ENCODE measurements at regions not wholly inside any gene's neighbourhood (a gene's known extent, or its start where the extent isn't known, plus 50 kb on each side); places are given as distances from the start of the nearest gene placed in this dataset.
"Not testable (repeated sequence)": the region's sequence is repeated elsewhere in the genome, so short reads cannot be mapped to it uniquely, and the experiment has no call there.

DNA sequence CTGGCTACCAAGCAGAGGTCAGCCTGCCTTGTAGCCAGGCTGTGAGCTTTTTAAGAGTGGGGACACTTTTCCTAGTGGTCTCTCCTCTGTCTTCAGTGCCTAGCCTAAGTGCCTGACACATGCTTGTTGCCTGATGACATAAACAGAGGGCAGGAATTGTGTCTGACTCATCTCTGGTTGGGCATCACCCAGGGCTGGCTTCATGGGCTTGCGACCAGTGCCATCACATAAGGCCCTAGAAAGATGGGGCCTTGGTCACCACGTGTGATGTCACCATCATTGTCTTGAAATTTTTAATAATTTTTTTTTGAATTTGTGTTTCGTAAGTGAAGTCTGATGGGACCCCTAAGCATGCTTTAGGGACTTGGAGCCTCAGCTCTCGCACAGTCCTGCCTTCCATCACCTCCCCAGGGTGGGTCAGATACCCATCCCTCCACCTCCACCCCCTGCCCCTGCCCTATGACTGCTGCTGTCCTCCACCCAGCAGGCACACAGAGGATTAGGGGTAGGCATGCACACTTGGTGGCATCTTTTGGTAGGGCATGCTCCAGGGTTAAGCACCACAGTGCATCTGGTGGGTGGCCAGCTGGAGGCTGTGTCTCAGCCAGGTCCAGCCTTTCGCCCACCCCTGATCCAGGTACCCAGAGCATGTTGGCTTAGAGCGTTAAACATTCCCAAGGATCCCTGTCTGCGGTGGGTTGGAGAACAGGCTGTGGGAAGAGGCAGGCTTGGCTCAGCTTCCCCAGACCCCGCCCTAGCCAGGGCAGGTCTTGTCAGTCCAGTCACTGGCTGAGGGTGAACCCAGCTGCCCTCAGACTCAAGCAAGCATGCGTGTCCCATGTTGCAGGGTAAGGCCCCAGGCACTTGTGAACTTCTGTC, 80.1 kb upstream of the SH3PXD2B start:
- Mint-ChIP-seq H3K9me3 (no peaks in the 10 kb centered on the region), H3K27ac (no peak overlapping the region), H3K4me1 (ENCODE audit: low read depth in 2 of 2) (peaks cover 0 to 4% of the 10 kb centered on the region in 2 donors), H3K4me3 (no peak overlapping the region), H3K36me3 (no peaks in the 10 kb centered on the region), H3K27me3 (peaks cover 2 to 7% of the 10 kb centered on the region in 2 donors)
- ATAC-seq (peak; percentile 25 to 38), DNase-seq (ENCODE audit: low spot score) (no peak)

DNA sequence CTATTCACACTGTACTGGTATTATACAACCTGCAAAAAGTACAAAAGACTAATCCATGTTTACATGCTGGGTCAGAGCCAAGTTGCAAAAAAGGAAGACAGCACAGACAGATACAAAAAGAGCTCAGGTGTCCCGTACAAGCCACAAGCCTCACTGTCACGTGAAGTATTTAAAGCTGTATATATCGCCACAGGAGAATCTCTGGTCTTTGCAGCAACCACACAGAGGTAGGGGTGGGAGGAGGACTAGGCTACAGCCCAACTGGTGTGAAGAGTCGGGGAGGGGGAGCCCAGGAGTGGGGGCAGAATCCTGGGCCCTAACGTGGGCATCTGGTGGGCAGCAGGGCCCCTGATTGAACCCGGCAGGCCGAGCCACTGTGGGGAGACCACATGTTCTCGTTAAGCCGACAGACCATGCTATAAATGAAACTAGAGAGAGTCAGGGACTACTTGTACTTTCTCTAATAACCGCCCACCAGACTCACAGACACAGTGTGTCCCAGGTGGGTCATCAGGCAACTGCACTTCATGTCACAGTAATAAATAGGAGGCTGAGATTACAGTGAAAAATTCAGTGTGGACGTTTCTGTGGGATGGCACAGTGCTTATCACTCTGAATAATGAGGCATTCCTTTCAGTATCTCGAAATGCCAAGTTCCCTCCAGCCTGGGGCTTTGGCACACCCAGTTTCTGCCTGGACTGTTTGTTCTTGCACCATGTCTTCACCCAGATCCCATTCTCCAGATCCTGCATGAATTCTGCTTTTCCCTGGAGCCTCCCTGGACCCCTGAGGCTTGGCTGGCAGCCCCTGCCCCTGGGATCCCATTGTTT, 79.3 kb upstream of the SH3PXD2B start:
- Mint-ChIP-seq H3K9me3 (no peaks in the 10 kb centered on the region), H3K4me1 (ENCODE audit: low read depth in 2 of 2) (peaks cover 0 to 4% of the 10 kb centered on the region in 2 donors), H3K4me3 (no peak overlapping the region), H3K27me3 (peaks cover 10 to 11% of the 10 kb centered on the region in 2 donors), H3K27ac (no peak overlapping the region), H3K36me3 (no peaks in the 10 kb centered on the region)
- ATAC-seq (peak in 1 of 2 donors; percentile 22), DNase-seq (ENCODE audit: low spot score) (no peak)

DNA sequence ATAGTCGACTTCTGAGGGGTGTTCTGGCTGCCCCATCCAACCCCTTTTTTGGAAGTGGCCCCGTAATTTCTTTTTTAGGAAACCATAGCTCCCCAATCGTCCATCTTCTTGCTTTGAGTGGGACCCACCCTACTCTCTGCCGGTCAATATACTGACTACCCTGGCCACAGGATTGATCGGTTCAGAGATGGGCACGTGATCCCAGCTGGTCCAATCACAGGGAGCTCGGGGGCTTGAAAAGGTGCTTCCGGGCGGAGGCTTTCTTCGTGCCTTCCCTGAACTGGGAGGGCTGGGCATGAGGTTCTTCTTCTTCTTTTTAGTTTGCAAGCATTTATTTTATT, 78.7 kb upstream of the SH3PXD2B start:
- ATAC-seq, result no peak
- Mint-ChIP-seq H3K4me1 (ENCODE audit: low read depth in 2 of 2) (peaks cover 0 to 4% of the 10 kb centered on the region in 2 donors), H3K36me3 (no peaks in the 10 kb centered on the region), H3K27ac (no peak overlapping the region), H3K4me3 (no peak overlapping the region), H3K27me3 (peaks cover 14 to 17% of the 10 kb centered on the region in 2 donors), H3K9me3 (no peaks in the 10 kb centered on the region)
- DNase-seq (ENCODE audit: low spot score), result no peak

DNA sequence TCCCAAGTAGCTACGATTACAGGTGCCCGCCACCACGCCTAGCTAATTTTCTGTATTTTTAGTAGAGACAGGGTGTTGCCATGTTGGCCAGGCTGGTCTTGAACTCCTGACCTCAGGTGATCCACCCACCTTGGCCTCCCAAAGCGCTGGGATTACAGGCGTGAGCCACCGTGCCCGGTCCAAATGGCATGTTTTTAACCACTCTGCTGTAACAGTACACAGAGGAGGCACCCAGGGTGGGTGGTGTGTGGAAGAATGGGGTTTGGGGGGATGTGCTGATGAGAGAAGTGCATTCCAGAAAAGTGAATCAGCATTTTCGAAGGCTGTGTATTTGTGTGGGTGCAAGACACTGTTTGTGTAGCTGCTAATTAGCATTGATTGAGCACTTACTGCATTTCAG, 78.1 kb upstream of the SH3PXD2B start:
- not testable (repeated sequence) for H3K36me3 Mint-ChIP-seq; H3K4me1 Mint-ChIP-seq (ENCODE audit: low read depth in 2 of 2); ATAC-seq; H3K27ac Mint-ChIP-seq; H3K9me3 Mint-ChIP-seq; H3K4me3 Mint-ChIP-seq; DNase-seq (ENCODE audit: low spot score)
- H3K27me3 Mint-ChIP-seq, result peaks cover 16 to 19% of the 10 kb centered on the region in 2 donors

DNA sequence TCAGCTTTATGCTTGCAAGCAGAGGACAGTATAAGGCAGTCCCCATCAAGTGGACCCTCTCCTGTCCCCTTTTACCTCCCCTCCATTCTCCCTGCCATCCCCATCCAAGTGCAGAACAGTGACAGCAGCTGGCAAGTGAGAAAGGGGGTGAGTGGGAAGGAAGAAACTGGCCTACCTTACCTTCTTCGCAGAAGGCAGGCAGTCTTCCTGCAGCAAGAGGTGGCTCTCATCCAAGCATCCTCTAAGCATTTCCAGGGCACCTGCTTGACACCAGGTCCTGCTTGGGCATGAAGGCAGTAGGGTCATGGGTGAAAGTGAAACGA, 77.3 kb upstream of the SH3PXD2B start:
- Mint-ChIP-seq H3K9me3 (no peaks in the 10 kb centered on the region), H3K27me3 (peaks cover 23 to 25% of the 10 kb centered on the region in 2 donors), H3K4me1 (ENCODE audit: low read depth in 2 of 2) (peaks cover 0 to 4% of the 10 kb centered on the region in 2 donors), H3K36me3 (no peaks in the 10 kb centered on the region), H3K27ac (no peak overlapping the region), H3K4me3 (no peak overlapping the region)
- no peak for DNase-seq (ENCODE audit: low spot score)
- ATAC-seq, result no peak

DNA sequence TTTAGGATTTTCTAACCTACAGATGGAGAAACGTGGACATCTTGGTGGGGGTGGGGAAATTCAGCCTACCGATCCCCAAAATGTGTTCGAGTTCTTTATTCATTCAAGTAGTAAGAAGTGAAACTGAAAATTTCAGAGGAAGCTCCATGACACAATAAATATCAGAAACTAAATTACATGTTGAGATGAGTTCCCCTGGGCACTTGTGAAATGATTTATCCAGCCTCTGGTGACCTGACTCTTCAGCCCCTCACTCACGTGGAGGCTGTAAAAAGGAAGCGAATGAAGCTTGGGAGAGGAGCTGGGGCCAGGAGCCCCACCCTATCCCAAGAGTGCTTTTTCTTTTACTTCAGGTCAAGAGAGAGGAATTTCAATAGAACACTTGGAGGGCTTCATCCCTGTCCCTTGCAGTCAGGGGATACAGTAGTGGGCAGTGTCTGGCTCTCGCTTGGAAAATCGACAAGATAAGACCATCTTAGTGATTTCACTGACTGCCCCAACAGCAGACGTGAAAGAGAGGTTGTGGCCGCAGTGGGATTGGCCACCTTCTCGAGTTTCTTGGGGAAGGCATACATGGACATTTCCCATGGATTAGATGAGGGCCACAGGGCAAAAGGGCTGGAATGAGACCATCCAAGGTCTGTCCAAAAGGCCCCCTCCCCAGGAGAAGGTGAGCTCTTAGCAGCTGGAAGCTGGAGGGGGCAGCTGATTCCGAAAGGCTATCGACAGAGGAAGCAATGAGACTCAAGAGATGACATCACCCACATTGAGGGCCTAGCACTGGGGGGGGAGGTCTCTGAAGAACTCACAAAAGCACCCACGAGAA, 76.8 kb upstream of the SH3PXD2B start:
- Mint-ChIP-seq H3K9me3 (no peaks in the 10 kb centered on the region), H3K27me3 (peaks cover 24 to 31% of the 10 kb centered on the region in 2 donors), H3K4me1 (ENCODE audit: low read depth in 2 of 2) (peaks cover 0 to 4% of the 10 kb centered on the region in 2 donors), H3K27ac (no peak overlapping the region), H3K36me3 (no peaks in the 10 kb centered on the region), H3K4me3 (no peak overlapping the region)
- ATAC-seq (no peak), DNase-seq (ENCODE audit: low spot score) (no peak)

DNA sequence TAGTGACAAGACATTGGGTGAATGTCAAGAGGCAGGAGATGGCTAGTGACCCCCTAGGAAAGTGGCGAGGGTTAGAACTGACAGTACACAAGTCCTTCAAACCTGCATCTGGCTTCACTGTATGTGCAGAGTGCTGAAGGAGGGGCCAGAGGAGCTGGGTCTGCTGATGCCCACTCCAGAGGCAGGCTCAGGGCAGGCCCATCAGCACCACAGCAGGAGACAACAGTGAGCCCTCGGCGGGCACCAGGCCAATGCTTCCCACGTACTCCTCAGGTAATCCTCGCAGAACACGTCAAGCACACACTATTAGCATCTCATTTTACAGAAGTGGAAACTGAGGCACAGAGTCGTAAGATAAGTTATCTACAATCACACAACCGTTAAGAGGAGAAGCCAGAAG, 76.1 kb upstream of the SH3PXD2B start:
- no peaks in the 10 kb centered on the region for H3K36me3 Mint-ChIP-seq
- H3K4me3 Mint-ChIP-seq, result no peak overlapping the region
- DNase-seq (ENCODE audit: low spot score), result no peak
- no peak overlapping the region for H3K27ac Mint-ChIP-seq
- no peaks in the 10 kb centered on the region for H3K9me3 Mint-ChIP-seq
- peaks cover 0 to 4% of the 10 kb centered on the region in 2 donors for H3K4me1 Mint-ChIP-seq (ENCODE audit: low read depth in 2 of 2)
- no peak for ATAC-seq
- peaks cover 24 to 35% of the 10 kb centered on the region in 2 donors for H3K27me3 Mint-ChIP-seq

DNA sequence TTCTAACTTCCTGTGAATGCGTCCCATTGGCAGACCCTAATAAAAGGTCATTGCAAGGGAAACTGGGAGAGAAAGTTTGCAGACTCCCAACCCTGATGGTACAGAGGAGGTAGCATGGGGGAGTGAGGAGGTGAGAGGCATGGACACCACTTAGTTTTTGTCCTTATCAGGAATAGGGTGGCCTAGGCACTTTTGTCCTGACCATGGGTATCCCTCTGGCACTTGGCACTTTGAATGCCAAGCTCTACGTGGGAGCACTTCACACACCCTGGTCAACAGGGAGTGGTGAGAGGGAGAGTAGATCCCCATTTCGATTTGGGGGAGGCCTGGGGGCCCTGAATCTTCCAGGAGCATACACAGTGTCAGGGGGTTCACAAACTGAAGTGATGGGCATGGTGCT, 75.6 kb upstream of the SH3PXD2B start:
- H3K9me3 Mint-ChIP-seq, result no peaks in the 10 kb centered on the region
- H3K27ac Mint-ChIP-seq, result no peak overlapping the region
- no peaks in the 10 kb centered on the region for H3K36me3 Mint-ChIP-seq
- no peak for ATAC-seq
- H3K4me3 Mint-ChIP-seq, result no peak overlapping the region
- DNase-seq (ENCODE audit: low spot score), result no peak
- H3K4me1 Mint-ChIP-seq (ENCODE audit: low read depth in 2 of 2), result peaks cover 0 to 4% of the 10 kb centered on the region in 2 donors
- H3K27me3 Mint-ChIP-seq, result peaks cover 24 to 38% of the 10 kb centered on the region in 2 donors

DNA sequence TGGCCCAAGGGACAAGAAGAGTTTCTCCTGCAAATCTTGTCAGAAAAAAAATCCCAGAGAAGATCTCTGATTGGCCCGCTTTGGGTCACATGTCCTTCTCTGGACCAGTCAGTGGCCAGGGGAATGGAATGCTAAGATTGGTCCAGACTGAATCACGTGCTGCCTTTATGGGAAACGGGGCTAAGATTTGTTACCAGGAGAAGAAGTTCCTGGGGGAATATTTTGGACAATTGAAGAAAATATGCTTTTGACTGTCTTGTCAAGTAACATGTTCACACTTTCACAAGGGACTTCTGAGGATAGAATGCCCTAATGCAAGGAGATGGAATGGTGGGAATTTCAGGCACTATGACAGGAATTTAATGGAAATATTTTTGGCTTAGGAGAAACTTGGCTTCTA, 74.1 kb upstream of the SH3PXD2B start:
- Mint-ChIP-seq H3K27ac (no peak overlapping the region), H3K4me1 (ENCODE audit: low read depth in 2 of 2) (peaks cover 0 to 4% of the 10 kb centered on the region in 2 donors), H3K4me3 (no peak overlapping the region), H3K27me3 (peaks cover 26 to 43% of the 10 kb centered on the region in 2 donors), H3K9me3 (no peaks in the 10 kb centered on the region), H3K36me3 (no peaks in the 10 kb centered on the region)
- ATAC-seq (no peak), DNase-seq (ENCODE audit: low spot score) (no peak)

DNA sequence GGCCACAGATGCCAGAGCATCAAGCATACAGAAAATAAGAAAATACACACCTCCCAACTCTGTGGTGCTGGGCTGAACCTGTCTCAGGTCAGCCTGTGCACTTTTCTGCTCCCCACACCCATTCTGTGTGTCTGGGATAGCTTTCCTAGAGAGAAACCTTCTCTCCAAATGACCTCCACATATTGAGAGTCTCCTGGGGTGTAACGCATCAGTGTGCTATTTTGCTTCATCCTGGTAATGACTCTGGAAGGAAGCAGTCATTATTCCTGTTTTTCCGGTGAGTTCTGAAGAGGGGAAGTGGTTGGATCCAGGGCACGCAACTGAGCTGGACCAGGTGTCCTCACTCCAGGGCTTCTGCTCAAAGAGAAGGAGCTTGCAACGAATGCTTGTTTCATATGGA, 73.2 kb upstream of the SH3PXD2B start:
- peaks cover 29 to 49% of the 10 kb centered on the region in 2 donors for H3K27me3 Mint-ChIP-seq
- H3K9me3 Mint-ChIP-seq, result no peaks in the 10 kb centered on the region
- peaks cover 0 to 4% of the 10 kb centered on the region in 2 donors for H3K4me1 Mint-ChIP-seq (ENCODE audit: low read depth in 2 of 2)
- DNase-seq (ENCODE audit: low spot score) (no peak), ATAC-seq (no peak)
- no peaks in the 10 kb centered on the region for H3K36me3 Mint-ChIP-seq
- H3K27ac Mint-ChIP-seq, result no peak overlapping the region
- no peak overlapping the region for H3K4me3 Mint-ChIP-seq

DNA sequence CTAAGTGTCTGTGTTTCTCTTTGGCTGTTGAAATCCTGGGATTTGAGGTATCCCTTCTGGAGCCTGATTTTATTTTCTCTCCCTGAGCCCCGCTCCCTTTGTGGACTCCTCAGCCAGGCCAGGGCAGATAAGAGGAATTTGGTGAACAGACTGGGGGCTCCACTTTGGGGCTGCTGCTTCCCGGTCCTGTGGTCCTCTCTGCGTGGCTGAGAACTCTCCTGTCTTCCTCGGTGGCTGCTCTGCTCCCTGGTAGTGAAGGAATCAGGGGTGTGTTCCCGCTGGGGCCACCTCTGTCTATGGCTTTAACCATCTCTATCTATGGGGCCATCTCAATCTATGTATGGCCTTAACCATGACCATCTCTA, 71.7 kb upstream of the SH3PXD2B start:
- peaks cover 0 to 2% of the 10 kb centered on the region in 2 donors for H3K4me1 Mint-ChIP-seq (ENCODE audit: low read depth in 2 of 2)
- H3K9me3 Mint-ChIP-seq, result peaks cover 3% of the 10 kb centered on the region
- H3K27me3 Mint-ChIP-seq, result peaks cover 30 to 53% of the 10 kb centered on the region in 2 donors
- no peak for DNase-seq (ENCODE audit: low spot score)
- H3K4me3 Mint-ChIP-seq, result no peak overlapping the region
- H3K36me3 Mint-ChIP-seq, result peaks cover 3% of the 10 kb centered on the region
- ATAC-seq, result peak in 1 of 2 donors; percentile 13
- H3K27ac Mint-ChIP-seq, result no peak overlapping the region

DNA sequence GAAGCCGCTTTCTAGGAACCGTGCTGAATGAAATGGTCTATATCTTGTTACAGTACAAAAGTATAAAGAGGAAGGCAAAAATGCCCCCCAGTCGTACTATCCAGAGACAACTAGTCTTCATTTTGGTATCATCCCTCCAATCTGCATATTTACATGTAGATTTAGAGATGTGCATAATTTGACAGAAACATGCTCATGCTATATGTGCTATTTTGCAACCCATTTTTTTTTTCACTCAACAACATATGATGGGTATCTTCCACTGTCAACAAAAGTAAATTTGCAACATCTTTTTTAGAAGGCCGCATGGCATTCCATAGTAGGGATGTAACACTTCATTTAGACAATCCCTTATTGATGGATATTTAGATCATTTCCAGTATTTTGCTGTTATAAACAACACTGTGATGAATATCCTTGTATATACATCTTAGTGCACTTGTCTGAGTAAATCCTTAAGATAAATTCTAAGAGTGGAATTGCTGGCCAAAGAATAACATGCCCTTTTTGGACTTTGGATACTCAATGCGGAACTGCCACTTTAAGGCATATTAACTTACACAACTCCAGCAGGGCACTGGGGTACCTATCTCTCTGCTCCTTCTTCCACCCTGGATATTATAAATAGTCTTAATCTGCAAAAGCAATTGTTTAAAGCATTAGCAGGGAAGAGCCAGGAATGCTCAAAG, 71.1 kb upstream of the SH3PXD2B start:
- Mint-ChIP-seq H3K27ac (no peak overlapping the region), H3K4me3 (no peak overlapping the region), H3K9me3 (peaks cover 3% of the 10 kb centered on the region), H3K36me3 (peaks cover 6% of the 10 kb centered on the region), H3K27me3 (peaks cover 32 to 56% of the 10 kb centered on the region in 2 donors), H3K4me1 (ENCODE audit: low read depth in 2 of 2) (no peaks in the 10 kb centered on the region)
- DNase-seq (ENCODE audit: low spot score) (no peak), ATAC-seq (no peak)

DNA sequence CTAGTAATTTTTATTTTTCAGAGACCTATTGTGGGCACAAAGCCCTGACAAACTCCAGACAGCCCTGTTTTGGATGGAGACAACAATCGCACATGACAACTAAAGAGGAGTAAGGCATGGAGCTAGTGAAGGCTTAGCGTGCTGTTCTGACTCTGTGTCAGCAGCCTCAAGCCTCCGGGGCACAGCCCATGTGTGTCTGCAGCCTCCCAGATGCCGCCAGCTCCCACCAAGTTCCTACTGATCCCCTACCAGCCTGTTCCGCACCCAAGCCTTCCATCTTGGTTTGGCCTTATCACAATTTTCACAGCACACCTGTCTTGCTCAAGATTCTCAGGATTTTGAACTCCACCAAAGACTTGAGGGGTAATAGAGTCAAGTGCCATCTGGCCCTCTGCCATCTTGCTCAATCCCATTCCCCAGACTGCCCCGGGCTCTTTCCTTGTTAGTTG, 70.3 kb upstream of the SH3PXD2B start:
- DNase-seq (ENCODE audit: low spot score) (no peak), ATAC-seq (no peak)
- Mint-ChIP-seq H3K9me3 (peaks cover 3% of the 10 kb centered on the region), H3K27ac (no peak overlapping the region), H3K4me3 (no peak overlapping the region), H3K36me3 (peaks cover 6% of the 10 kb centered on the region), H3K27me3 (peaks cover 32 to 55% of the 10 kb centered on the region in 2 donors), H3K4me1 (ENCODE audit: low read depth in 2 of 2) (no peaks in the 10 kb centered on the region)
